ENCODE measurements at regions not wholly inside any gene's neighbourhood (a gene's known extent, or its start where the extent isn't known, plus 50 kb on each side); places are given as distances from the start of the nearest gene placed in this dataset.
"Not testable (repeated sequence)": the region's sequence is repeated elsewhere in the genome, so short reads cannot be mapped to it uniquely, and the experiment has no call there.

- Mint-ChIP-seq H3K9me3 (peaks cover 3% of the 10 kb centered on the region), H3K27me3 (peaks cover 8% of the 10 kb centered on the region), H3K4me1 (peaks cover 22% of the 10 kb centered on the region), H3K27ac (no peak overlapping the region), H3K36me3 (no peaks in the 10 kb centered on the region), H3K4me3 (no peak overlapping the region)
- no peak for DNase-seq (ENCODE audit: low spot score in 2 of 2)
- no peak for ATAC-seq (ENCODE audit: low read depth)
These were observed 258.1 kb downstream of the PCNX1 start for GRCh38 chr14:71165121-71166031.

DNA sequence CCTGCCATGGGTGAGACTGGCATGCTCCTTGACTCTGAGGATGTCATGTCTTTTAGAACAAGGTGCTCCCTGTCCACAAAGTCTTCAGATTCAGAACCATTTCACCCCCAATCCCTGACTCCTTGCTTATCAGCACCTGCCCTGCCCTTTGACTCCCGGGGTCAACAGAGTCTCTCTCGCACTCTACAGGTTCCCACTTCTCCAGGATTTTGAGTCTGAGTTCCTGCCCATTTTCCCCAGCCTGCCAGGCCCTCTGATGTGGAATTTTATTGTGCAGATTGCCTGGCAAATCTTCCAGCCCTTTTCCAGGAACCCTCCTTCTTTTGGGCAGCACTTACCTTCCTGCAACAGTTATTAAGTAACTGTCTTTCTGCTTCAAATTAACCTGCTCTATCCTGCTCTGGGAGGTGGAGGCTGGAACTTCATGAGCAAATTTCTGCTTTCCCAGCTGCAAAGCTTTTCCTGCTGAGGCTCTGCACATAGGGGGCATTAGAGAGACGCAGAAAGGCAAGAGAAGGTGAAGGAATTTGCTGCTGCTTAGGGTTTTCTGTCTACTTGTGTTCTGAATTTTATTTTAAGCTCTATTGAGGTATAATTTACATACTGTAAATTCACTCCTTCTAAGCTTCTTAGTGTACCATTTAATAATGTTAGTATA is 259.1 kb downstream of the PCNX1 start:
- ATAC-seq (ENCODE audit: low read depth), result peak; percentile 41
- Mint-ChIP-seq H3K9me3 (peaks cover 1% of the 10 kb centered on the region), H3K4me3 (no peak overlapping the region), H3K27me3 (peaks cover 10% of the 10 kb centered on the region), H3K36me3 (no peaks in the 10 kb centered on the region), H3K4me1 (peaks cover 22% of the 10 kb centered on the region), H3K27ac (no peak overlapping the region)
- no peak for DNase-seq (ENCODE audit: low spot score in 2 of 2)

DNA sequence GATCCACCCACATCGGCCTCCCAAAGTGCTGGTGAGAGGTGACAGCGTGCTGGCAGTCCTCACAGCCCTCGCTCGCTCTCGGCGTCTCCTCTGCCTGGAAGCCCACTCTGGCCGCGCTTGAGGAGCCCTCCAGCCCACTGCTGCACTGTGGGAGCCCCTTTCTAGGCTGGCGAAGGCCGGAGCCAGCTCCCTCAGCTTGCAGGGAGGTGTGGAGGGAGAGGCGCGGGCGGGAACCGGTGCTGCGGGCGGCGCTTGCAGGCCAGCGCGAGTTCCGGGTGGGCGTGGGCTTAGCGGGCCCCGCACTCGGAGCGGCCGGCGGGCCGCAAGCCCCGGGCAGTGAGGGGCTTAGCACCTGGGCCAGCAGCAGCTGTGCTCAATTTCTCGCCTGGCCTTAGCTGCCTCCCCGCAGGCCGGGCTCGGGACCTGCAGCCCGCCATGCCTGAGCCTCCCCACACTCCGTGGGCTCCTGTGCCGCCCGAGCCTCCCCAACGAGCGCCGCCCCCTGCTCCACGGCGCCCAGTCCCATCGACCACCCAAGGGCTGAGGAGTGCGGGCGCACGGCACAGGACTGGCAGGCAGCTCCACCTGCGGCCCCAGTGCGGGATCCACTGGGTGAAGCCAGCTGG is 260.2 kb downstream of the PCNX1 start:
- H3K27me3 Mint-ChIP-seq, result peaks cover 12% of the 10 kb centered on the region
- not testable (repeated sequence) for ATAC-seq (ENCODE audit: low read depth); DNase-seq (ENCODE audit: low spot score in 2 of 2); H3K36me3 Mint-ChIP-seq; H3K27ac Mint-ChIP-seq; H3K9me3 Mint-ChIP-seq; H3K4me3 Mint-ChIP-seq
- H3K4me1 Mint-ChIP-seq, result peaks cover 22% of the 10 kb centered on the region

GRCh38 chr14:71168161-71168560 is 260.9 kb downstream of the PCNX1 start:
- not testable (repeated sequence) for H3K27ac Mint-ChIP-seq; ATAC-seq (ENCODE audit: low read depth); H3K9me3 Mint-ChIP-seq; DNase-seq (ENCODE audit: low spot score in 2 of 2); H3K36me3 Mint-ChIP-seq
- Mint-ChIP-seq H3K27me3 (peaks cover 14% of the 10 kb centered on the region), H3K4me1 (peaks cover 22% of the 10 kb centered on the region), H3K4me3 (peak overlapping the region; percentile 77)

GRCh38 chr14:71168564-71169427 is 261.5 kb downstream of the PCNX1 start:
- Mint-ChIP-seq H3K27me3 (peaks cover 14% of the 10 kb centered on the region), H3K4me3 (peak overlapping the region; percentile 77), H3K27ac (no peak overlapping the region), H3K4me1 (peaks cover 19% of the 10 kb centered on the region), H3K36me3 (no peaks in the 10 kb centered on the region), H3K9me3 (no peaks in the 10 kb centered on the region)
- DNase-seq (ENCODE audit: low spot score in 2 of 2) (no peak), ATAC-seq (ENCODE audit: low read depth) (peak; percentile 65)

DNA sequence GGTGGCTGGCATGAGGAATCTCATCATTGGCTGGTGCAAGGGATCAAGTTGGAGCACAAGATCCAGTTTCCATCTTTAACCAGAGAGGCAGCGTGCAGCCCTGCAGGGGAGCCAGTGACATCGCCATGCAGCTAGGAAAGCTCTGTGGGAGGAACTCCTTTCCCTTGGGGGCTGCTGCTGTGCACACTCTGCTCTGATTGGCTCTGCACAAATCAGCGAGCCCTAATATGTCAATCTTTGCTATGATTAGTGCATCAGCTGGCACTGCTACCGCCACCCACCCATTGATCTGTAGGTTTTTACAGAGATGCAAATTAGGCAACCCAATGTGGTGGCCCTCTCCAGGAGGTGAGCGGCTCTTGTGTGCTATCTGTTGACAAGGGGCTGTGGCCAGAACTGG is 262.6 kb downstream of the PCNX1 start:
- DNase-seq (ENCODE audit: low spot score in 2 of 2), result no peak
- peak overlapping the region; percentile 22 for H3K4me3 Mint-ChIP-seq
- peaks cover 18% of the 10 kb centered on the region for H3K4me1 Mint-ChIP-seq
- peaks cover 14% of the 10 kb centered on the region for H3K27me3 Mint-ChIP-seq
- peak; percentile 46 for ATAC-seq (ENCODE audit: low read depth)
- no peaks in the 10 kb centered on the region for H3K9me3 Mint-ChIP-seq
- H3K36me3 Mint-ChIP-seq, result no peaks in the 10 kb centered on the region
- H3K27ac Mint-ChIP-seq, result no peak overlapping the region

DNA sequence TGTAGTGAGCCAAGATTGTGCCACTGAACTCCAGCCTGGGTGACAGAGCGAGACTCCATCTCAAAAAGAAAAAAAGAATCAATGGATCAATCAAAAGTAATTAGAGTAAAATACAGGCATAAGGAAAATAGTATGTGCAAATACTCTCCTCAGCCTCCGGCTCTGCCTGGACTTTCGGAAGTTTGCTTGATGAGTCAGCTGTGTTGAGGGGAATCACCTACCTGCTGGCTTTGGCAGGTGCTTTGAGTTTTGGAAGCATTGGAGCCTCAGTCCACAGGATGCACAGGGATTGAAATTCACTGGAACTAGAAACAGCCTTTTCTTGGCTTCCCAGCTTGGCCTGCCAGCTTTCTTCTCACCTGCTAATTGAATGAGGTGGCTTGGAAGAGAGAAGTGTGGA is 268.2 kb downstream of the PCNX1 start:
- Mint-ChIP-seq H3K27ac (no peak overlapping the region), H3K4me1 (no peaks in the 10 kb centered on the region), H3K36me3 (no peaks in the 10 kb centered on the region), H3K4me3 (no peak overlapping the region), H3K27me3 (peaks cover 8% of the 10 kb centered on the region), H3K9me3 (no peaks in the 10 kb centered on the region)
- ATAC-seq (ENCODE audit: low read depth), result no peak
- no peak for DNase-seq (ENCODE audit: low spot score in 2 of 2)

GRCh38 chr14:71179066-71179465 is 271.8 kb downstream of the PCNX1 start:
- Mint-ChIP-seq H3K36me3 (no peaks in the 10 kb centered on the region), H3K27ac (no peak overlapping the region), H3K4me1 (no peaks in the 10 kb centered on the region), H3K4me3 (no peak overlapping the region), H3K9me3 (no peaks in the 10 kb centered on the region), H3K27me3 (peaks cover 5% of the 10 kb centered on the region)
- ATAC-seq (ENCODE audit: low read depth) (no peak), DNase-seq (ENCODE audit: low spot score in 2 of 2) (no peak)

DNA sequence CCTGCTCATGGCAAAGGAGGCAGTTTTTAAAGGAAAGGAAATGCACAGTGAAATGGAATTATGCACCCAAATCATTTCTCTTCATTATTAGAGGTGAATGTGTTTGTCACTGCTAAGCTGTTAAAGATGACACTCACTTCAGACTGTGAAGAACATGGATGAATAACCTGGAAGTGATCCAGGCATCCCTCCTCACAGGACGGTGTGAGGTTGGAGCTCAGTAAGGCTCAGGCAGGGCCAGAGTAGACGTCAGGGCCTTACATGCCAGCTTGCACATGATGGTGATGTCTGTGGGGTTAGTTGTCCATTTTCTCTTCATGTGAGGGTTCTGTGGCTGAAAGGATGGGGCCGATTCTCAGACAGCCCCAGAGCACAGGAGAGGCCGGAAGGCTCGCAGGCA is 273.1 kb downstream of the PCNX1 start:
- peaks cover 5% of the 10 kb centered on the region for H3K27me3 Mint-ChIP-seq
- H3K4me3 Mint-ChIP-seq, result no peak overlapping the region
- ATAC-seq (ENCODE audit: low read depth), result no peak
- H3K4me1 Mint-ChIP-seq, result no peaks in the 10 kb centered on the region
- no peak for DNase-seq (ENCODE audit: low spot score in 2 of 2)
- H3K36me3 Mint-ChIP-seq, result no peaks in the 10 kb centered on the region
- no peaks in the 10 kb centered on the region for H3K9me3 Mint-ChIP-seq
- H3K27ac Mint-ChIP-seq, result no peak overlapping the region

DNA sequence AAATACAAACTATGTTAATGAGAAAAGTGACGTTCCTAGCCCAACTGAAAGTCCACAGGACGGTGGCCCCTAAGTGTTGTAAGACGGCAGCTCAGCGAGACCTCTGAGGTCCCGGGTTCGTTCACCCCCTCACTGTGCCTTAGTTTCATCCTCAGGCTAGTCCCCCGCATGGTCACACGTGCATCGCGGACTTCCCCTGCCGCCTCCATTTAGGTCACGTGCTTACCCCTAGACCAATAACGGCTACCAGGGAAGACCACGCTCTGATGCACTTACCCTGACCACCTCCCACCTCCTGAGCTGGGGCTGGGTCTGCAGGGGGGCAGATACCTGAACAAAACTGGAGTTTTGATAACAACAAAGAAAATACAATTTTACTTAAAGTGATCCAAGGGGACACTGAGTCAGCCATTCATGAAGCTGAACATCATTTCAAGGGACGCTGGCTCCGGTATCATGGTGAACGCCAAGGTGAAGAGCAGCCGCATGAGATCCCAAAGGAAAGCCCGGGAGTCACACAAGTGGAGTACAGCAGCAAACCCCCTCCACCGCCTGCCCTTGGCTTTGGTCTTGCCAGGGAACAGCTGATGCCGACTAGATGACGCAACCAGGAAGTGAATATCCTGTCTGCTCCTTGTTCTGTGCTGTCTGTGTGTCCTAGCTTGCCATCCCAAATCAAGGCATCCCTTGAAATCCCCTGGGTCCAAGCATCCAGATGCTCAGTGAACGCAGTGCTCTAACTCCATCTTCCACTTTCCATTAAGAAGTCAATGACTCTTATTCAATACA is 274.1 kb downstream of the PCNX1 start:
- no peak for ATAC-seq (ENCODE audit: low read depth)
- no peak for DNase-seq (ENCODE audit: low spot score in 2 of 2)
- peaks cover 5% of the 10 kb centered on the region for H3K27me3 Mint-ChIP-seq
- H3K36me3 Mint-ChIP-seq, result no peaks in the 10 kb centered on the region
- H3K4me1 Mint-ChIP-seq, result no peaks in the 10 kb centered on the region
- H3K9me3 Mint-ChIP-seq, result no peaks in the 10 kb centered on the region
- H3K4me3 Mint-ChIP-seq, result no peak overlapping the region
- no peak overlapping the region for H3K27ac Mint-ChIP-seq

DNA sequence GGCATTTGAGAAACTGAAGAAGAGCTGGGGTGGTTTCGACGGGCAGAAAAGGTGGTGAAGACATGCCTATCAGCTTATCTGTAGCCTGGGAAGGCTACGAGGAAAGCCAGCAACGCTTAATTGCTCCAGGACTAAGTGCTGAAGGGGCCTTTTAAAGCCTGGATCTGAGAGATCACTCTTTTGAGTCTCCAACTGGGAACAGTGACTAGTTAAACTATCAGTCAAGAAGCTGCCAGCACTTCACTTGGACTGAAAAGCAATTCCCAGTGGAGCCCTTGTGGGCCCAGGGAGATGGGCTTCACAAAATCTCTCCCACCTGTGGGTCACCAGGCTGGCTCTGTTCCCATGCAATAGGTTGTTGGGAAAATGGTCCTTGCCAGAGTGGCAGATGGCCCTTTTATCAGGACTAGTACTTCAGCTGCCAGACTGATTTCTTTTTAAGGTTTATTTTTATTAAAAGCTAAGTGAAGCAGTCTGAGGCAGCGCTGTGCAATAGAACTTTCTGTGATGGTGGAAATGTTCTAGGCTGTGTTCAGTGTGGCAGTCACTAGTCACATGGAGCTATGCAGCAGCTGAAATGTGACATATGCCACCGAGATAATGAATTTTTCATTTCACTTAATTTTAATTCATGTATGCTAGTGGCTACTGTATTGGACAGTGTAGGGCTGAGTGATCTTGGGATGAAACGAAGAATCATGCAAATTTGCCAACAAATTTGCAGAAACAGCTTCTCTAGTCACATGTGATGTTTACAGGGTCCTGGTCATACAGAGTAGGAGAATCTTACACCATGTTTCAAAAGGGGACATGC is 276.8 kb downstream of the PCNX1 start:
- H3K4me3 Mint-ChIP-seq, result no peak overlapping the region
- peaks cover 7% of the 10 kb centered on the region for H3K27me3 Mint-ChIP-seq
- ATAC-seq (ENCODE audit: low read depth), result no peak
- peaks cover 2% of the 10 kb centered on the region for H3K36me3 Mint-ChIP-seq
- H3K9me3 Mint-ChIP-seq, result peaks cover 1% of the 10 kb centered on the region
- H3K4me1 Mint-ChIP-seq, result no peaks in the 10 kb centered on the region
- no peak for DNase-seq (ENCODE audit: low spot score in 2 of 2)
- no peak overlapping the region for H3K27ac Mint-ChIP-seq

DNA sequence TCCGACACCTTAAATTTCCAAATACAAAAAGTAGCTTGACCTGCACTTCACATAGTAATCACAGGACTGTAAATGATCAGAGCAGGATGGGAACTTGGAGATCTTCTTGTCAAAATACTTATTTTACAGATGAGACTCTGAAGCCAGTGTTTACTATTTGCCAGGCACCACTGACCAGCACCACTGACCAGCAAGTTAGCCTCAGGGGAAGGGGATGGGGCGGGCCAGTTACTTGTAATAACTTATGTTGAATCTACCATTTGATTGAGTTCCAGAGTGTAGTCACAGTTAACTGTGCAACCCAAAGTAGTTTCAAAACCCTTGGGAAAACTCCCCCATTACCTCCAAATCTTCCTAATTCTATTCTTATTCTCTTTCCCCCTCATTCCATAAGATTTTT is 278.4 kb downstream of the PCNX1 start:
- Mint-ChIP-seq H3K27ac (no peak overlapping the region), H3K27me3 (peaks cover 7% of the 10 kb centered on the region)
- ATAC-seq (ENCODE audit: low read depth), result no peak

More for the DNA sequence above, 278.4 kb downstream of the PCNX1 start:
- peaks cover 2% of the 10 kb centered on the region for H3K36me3 Mint-ChIP-seq
- DNase-seq (ENCODE audit: low spot score in 2 of 2), result no peak
- H3K4me3 Mint-ChIP-seq, result no peak overlapping the region
- H3K4me1 Mint-ChIP-seq, result no peaks in the 10 kb centered on the region
- peaks cover 1% of the 10 kb centered on the region for H3K9me3 Mint-ChIP-seq
